ENCODE measurements at regions not wholly inside any gene's neighbourhood (a gene's known extent, or its start where the extent isn't known, plus 50 kb on each side); places are given as distances from the start of the nearest gene placed in this dataset.

DNA sequence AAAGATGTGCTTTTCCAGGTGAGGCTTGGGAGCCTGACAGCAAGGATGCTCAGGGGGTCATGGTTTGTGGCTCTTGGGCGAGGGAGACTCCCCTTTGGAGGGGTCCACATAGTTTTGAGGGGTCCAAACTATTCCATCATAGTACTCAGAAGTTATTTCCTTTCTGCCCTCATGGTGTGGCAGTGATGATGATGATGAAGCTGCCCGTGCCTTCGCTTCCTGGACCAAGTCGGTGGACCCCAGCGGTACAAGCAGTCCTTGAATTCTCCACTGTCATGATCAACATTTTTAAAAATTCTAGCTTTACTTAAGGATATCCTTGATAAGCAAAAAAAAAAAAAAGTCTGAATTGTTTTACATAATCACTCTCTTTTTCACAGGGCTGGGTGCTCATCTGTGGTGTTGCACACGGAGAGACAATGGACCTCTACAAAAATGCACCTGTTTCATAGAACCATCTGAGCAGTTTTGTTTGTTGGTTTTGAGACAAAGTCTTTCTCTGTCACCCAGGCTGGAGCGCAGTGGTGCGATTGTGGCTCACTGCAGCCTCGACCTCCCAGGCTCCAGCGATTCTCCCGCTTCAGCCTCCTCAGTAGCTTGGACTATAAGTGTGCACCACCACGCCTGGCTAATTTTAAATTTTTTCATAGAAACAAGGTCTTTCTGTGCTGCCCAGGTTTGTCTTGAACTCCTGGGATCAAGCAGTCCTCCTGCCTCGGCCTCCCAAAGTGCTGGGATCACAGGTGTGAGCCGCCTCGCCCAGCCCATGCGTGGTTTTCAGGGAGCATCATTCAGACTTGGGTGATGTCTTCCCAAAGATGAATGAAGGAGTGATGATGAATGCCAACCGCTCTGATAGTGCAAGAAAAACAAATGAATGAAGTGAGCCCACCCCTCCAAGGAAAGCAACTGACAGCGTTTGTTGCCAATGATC is 271.4 kb upstream of the HDAC4 start:
- TF ChIP-seq, protein P1, sequence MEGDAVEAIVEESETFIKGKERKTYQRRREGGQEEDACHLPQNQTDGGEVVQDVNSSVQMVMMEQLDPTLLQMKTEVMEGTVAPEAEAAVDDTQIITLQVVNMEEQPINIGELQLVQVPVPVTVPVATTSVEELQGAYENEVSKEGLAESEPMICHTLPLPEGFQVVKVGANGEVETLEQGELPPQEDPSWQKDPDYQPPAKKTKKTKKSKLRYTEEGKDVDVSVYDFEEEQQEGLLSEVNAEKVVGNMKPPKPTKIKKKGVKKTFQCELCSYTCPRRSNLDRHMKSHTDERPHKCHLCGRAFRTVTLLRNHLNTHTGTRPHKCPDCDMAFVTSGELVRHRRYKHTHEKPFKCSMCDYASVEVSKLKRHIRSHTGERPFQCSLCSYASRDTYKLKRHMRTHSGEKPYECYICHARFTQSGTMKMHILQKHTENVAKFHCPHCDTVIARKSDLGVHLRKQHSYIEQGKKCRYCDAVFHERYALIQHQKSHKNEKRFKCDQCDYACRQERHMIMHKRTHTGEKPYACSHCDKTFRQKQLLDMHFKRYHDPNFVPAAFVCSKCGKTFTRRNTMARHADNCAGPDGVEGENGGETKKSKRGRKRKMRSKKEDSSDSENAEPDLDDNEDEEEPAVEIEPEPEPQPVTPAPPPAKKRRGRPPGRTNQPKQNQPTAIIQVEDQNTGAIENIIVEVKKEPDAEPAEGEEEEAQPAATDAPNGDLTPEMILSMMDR (IDR thresholded peaks at IDR 0.05; ENCODE audit: insufficient read depth, low read length, missing control alignments), result no peak
- ChIA-PET CTCF (no interaction called here), POLR2A (no interaction called here)
- H3K4me3 ChIP-seq (ENCODE audit: low read depth, low read length), result no peak overlapping the region
- no peak for DNase-seq (ENCODE audit: low read depth, low spot score)

DNA sequence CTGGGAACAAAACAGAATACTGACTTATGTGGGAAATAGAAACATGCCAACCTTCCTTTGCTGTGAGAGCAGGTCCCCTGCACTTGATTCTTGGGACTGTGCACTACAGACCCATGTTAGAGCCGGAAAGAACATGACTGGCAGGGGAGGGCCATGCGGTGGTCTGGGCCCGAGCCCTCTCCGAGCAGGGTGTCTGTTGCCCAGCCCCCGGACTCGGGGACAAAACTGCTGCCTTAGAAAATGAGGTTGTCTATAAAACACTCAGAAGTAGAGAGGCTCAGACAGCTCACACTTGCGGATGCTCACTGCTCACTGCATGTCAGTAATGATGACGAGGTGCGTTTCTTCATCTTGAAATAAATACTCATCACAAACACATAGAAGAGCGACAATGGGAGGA is 270.7 kb upstream of the HDAC4 start:
- POLR2A ChIA-PET, result no interaction called here
- H3K4me3 ChIP-seq (ENCODE audit: low read depth, low read length), result no peak overlapping the region
- TF ChIP-seq, protein P1 (IDR thresholded peaks at IDR 0.05; ENCODE audit: insufficient read depth, low read length, missing control alignments), result no peak
- no peak for DNase-seq (ENCODE audit: low read depth, low spot score)
- CTCF ChIA-PET, result no interaction called here

DNA sequence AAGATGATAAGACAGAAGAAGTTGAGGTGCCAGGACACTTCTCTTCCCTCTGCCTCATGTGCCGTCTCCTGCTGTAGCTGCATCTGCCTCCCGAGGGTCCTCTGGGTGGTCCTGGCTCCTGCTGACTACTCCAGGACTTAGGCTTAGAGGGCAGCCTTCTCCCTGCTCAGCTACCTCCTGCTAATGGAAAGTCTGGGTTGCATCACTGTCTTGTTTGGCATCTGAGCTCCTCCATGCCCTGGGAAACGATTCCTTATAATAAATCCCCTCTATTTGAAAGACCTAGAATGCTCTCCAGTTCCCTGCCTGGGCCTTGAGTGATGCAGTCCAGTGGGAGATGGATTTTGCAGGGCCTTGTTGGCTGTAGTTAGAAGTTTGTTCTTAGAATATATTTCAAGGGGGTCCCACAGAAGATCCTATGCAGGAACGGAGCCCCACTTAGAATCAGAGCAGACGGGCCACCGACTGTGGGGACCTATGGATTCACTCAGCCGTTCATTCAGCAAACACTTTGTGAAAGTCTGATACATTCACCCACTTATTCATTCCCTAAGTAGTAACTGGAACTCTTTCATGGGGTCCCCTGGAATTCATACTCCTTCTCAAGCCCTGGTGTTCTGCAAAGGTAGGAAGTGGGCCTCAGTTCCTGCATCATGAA is 269.8 kb upstream of the HDAC4 start:
- ChIA-PET CTCF (no interaction called here), POLR2A (no interaction called here)
- no peak overlapping the region for H3K4me3 ChIP-seq (ENCODE audit: low read depth, low read length)
- no peak for DNase-seq (ENCODE audit: low read depth, low spot score)
- TF ChIP-seq, protein P1 (IDR thresholded peaks at IDR 0.05; ENCODE audit: insufficient read depth, low read length, missing control alignments), result no peak

DNA sequence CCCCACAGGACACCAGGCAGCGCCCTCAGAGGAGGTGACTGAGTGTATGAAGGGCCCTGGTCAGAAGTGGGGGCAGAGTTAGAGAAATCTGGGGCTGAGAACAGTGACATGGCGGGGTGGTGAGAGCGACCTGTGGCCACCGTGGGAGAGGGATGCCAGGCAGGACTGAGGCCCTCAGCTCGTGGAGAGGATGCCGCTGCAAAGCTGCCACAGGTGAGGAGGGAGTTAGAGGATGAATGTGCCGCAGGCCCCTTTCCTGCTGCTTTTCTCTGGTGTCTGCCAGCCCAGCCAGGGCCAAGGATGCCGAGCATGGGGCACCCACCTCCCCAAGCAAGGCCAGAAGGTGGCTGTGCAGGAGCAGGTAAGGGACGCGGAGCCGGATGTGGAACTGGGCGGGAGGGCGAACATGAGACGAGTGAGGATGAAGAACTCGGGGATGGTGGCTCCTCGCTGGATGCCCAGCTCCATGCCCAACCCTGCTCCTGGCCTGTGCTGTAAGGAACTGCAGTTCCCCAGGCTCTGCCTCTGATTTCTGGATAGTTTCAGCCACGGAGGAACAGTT is 269.2 kb upstream of the HDAC4 start:
- no peak for DNase-seq (ENCODE audit: low read depth, low spot score)
- ChIA-PET CTCF (no interaction called here), POLR2A (no interaction called here)
- H3K4me3 ChIP-seq (ENCODE audit: low read depth, low read length), result no peak overlapping the region
- TF ChIP-seq, protein P1 (IDR thresholded peaks at IDR 0.05; ENCODE audit: insufficient read depth, low read length, missing control alignments), result no peak

DNA sequence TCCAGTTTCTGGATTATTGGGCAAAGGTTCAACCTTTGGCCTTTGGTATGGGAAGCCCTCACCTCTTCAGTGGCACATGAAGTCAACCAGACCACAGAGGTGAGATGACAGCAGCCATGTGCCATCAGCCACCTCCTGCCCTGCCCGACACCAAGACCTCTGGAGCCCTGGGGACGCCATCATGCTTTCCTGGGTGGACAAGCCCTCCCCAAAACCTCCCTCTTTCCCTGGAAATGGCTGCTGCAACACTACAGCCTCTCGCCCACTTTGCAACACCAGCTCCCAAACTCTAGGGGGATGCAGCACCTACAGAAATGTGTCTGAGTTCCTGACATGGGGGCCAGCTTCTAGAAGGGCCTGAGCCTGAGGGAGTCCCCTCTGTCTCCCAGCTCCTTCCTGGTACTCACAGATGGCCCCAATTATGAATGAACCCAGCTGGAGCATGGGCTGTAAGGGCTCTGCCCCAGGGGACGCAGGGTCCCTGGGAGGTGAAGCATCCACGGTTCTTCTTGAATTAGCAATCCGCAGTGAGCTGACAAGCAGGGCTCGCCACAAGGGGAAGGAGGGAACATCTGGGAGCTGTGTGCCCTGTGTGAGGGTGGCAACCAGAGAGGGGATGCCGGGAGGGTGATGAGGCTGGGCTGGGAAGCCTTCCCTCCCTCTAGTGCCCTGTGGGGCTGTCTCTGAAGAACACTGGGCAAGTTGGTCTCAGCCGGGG is 268.5 kb upstream of the HDAC4 start:
- ChIA-PET CTCF (no interaction called here), POLR2A (no interaction called here)
- TF ChIP-seq, protein P1 (IDR thresholded peaks at IDR 0.05; ENCODE audit: insufficient read depth, low read length, missing control alignments), result no peak
- no peak overlapping the region for H3K4me3 ChIP-seq (ENCODE audit: low read depth, low read length)
- no peak for DNase-seq (ENCODE audit: low read depth, low spot score)

DNA sequence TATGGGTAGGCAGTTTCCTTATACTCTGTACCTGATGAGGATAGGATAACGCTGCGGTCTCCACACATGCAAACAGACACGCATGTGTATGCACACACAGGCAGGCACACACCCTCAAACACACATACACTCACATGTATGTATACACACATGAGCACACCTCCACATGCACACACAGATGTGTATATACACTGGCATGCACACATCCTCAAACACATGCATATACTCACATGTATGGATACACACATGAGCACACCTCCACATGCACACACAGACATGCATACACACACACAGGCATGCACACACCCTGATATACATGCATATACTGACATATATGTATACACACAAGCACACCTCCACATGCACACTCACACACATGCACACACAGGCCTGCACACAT is 267.8 kb upstream of the HDAC4 start:
- no peak overlapping the region for H3K4me3 ChIP-seq (ENCODE audit: low read depth, low read length)
- DNase-seq (ENCODE audit: low read depth, low spot score), result no peak
- ChIA-PET POLR2A (no interaction called here), CTCF (no interaction called here)
- TF ChIP-seq, protein P1 (IDR thresholded peaks at IDR 0.05; ENCODE audit: insufficient read depth, low read length, missing control alignments), result no peak
